Vagina (tissue), 2 donors: ENCODE measurements at regions not wholly inside any gene's neighbourhood (a gene's known extent, or its start where the extent isn't known, plus 50 kb on each side); places are given as distances from the start of the nearest gene placed in this dataset.

Experiments
- CTCF ChIP-seq, 3 experiments: fragments of 450-650 bp in 2 of 3; fragments of 200-600 bp in 1 of 3; sonication (generic) in 1 of 3; IDR thresholded peaks; one replicate each; pipeline ENCODE4 v1.5.1; 2017 to 2019; ENCODE audit warnings: antibody characterized with exemption in 3 of 3, mild to moderate bottlenecking in 2 of 3, moderate library complexity in 2 of 3
- POLR2A ChIP-seq, 2 donors: fragments of 450-650 bp; IDR thresholded peaks; one replicate each; pipeline ENCODE4 v1.6.1; 2017; ENCODE audit warnings: antibody characterized with exemption in 2 of 2, mild to moderate bottlenecking in 2 of 2, moderate library complexity in 2 of 2
- POLR2AphosphoS5 ChIP-seq, 2 donors: sonication (generic); formaldehyde crosslinking; IDR thresholded peaks; one replicate each; pipeline ENCODE4 v1.9.0; 2017; ENCODE audit warnings: antibody characterized with exemption in 2 of 2, mild to moderate bottlenecking in 2 of 2, low read depth in 1 of 2; ENCODE audit not compliant: insufficient read depth in 1 of 2

GRCh38 chr20:23285536-23285935 lies 65.1 kb upstream of the NXT1 start:
- TF ChIP-seq CTCF (IDR thresholded peaks at IDR 0.05) = no peak
- TF ChIP-seq POLR2A (IDR thresholded peaks at IDR 0.05) = no peak
- no peak for TF ChIP-seq POLR2AphosphoS5 (IDR thresholded peaks at IDR 0.05; ENCODE audit: insufficient read depth in 1 of 2, low read depth in 1 of 2)
